ENCODE measurements at regions not wholly inside any gene's neighbourhood (a gene's known extent, or its start where the extent isn't known, plus 50 kb on each side); places are given as distances from the start of the nearest gene placed in this dataset.

DNA sequence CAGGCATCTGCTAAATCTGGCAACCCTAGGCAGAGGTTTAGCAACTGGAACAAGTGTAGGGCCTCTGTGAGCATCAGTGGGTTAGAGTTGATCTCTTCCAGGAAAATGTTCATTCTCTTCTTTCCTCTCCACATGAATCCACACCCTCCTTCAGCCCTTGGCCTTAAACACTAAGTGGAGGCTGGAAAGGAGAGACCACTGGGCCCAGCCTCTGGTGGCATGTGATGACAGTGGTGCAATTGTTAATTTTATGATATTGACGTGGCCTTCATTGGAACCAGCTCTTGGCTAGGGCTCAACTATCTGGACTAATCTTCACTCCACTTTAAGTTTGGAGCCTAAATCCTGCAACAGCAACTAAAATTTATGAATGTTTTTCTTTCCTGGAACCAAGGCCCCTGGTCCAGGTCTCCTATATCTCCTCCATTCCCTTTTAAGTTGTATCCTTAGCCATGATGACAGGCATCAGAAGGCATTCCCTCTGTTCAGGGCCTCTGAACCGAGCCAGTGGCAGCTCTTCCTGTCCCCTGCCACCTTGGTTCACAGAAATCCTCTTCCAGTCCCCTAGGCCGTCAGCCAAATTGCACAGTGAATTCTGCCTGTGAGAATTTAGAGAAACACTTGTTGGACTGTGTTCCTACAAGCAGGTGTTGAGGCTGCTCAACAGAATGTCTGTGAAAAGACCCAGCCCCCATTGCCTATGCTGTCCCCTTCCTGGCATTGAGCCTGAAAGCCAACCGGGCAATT, 132.2 kb downstream of the PSMG1 start:
- Histone ChIP-seq H3K27me3 (ENCODE audit: control insufficient read depth in 3 of 3, insufficient read depth in 3 of 3, low read length in 2 of 3) (no peaks in the 10 kb centered on the region), H3K36me3 (ENCODE audit: control insufficient read depth in 4 of 4, insufficient read depth in 4 of 4, low read length in 4 of 4) (no peaks in the 10 kb centered on the region), H3K27ac (ENCODE audit: low read depth in 1 of 2, low read length in 1 of 2) (peak overlapping the region; percentile 24 to 45), H3K4me1 (ENCODE audit: control insufficient read depth in 5 of 5, insufficient read depth in 5 of 5, low read length in 5 of 5) (peaks cover under 1 to 15% (median 12%) of the 10 kb centered on the region in 5 donors), H3K4me3 (no peak overlapping the region), H3K9ac (ENCODE audit: insufficient read depth in 1 of 2, low read length in 2 of 2) (no peak overlapping the region), H3K9me3 (ENCODE audit: control insufficient read depth in 4 of 4, insufficient read depth in 3 of 4, low read length in 3 of 4) (no peaks in the 10 kb centered on the region)
- DNase-seq (no peak), ATAC-seq (ENCODE audit: insufficient read depth, low FRiP score) (no peak)
- TF ChIP-seq, protein P1, sequence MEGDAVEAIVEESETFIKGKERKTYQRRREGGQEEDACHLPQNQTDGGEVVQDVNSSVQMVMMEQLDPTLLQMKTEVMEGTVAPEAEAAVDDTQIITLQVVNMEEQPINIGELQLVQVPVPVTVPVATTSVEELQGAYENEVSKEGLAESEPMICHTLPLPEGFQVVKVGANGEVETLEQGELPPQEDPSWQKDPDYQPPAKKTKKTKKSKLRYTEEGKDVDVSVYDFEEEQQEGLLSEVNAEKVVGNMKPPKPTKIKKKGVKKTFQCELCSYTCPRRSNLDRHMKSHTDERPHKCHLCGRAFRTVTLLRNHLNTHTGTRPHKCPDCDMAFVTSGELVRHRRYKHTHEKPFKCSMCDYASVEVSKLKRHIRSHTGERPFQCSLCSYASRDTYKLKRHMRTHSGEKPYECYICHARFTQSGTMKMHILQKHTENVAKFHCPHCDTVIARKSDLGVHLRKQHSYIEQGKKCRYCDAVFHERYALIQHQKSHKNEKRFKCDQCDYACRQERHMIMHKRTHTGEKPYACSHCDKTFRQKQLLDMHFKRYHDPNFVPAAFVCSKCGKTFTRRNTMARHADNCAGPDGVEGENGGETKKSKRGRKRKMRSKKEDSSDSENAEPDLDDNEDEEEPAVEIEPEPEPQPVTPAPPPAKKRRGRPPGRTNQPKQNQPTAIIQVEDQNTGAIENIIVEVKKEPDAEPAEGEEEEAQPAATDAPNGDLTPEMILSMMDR (IDR thresholded peaks at IDR 0.05; ENCODE audit: control extremely low read depth, extremely low read depth): no peak
- WGBS, 2 donors: 71 to 80% methylated on average over 4 of the region's 4 CpGs

DNA sequence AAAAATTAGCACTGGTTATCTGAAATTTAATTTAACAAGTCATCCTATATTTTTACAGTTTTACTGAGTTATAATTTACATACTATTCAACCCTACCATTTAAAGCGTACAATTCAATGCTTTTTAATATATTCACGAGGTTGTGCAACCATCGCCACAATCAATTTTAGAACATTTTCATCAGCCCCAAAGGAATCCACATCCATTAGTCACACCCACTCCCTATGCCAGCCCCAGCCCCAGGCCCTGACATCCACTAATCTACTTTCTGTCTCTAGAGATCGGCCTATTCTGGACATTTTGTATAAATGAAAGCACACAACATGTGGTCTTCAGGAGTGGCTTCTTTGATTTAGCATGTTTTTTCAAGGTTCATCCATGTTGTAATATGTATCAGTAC, 134.7 kb downstream of the PSMG1 start:
- peaks cover 0 to 14% (median 0%) of the 10 kb centered on the region in 5 donors for H3K4me1 ChIP-seq (ENCODE audit: control insufficient read depth in 5 of 5, insufficient read depth in 5 of 5, low read length in 5 of 5)
- H3K36me3 ChIP-seq (ENCODE audit: control insufficient read depth in 4 of 4, insufficient read depth in 4 of 4, low read length in 4 of 4): no peaks in the 10 kb centered on the region
- TF ChIP-seq, protein P1 (IDR thresholded peaks at IDR 0.05; ENCODE audit: control extremely low read depth, extremely low read depth): no peak
- ATAC-seq (ENCODE audit: insufficient read depth, low FRiP score): no peak
- H3K27me3 ChIP-seq (ENCODE audit: control insufficient read depth in 3 of 3, insufficient read depth in 3 of 3, low read length in 2 of 3): no peaks in the 10 kb centered on the region
- DNase-seq: no peak
- H3K9ac ChIP-seq (ENCODE audit: insufficient read depth in 1 of 2, low read length in 2 of 2): no peak overlapping the region
- no peak overlapping the region for H3K4me3 ChIP-seq
- WGBS, 2 donors: 98% methylated on average over 4 of the region's 4 CpGs
- H3K27ac ChIP-seq (ENCODE audit: low read depth in 1 of 2, low read length in 1 of 2): no peak overlapping the region
- H3K9me3 ChIP-seq (ENCODE audit: control insufficient read depth in 4 of 4, insufficient read depth in 3 of 4, low read length in 3 of 4): no peaks in the 10 kb centered on the region

DNA sequence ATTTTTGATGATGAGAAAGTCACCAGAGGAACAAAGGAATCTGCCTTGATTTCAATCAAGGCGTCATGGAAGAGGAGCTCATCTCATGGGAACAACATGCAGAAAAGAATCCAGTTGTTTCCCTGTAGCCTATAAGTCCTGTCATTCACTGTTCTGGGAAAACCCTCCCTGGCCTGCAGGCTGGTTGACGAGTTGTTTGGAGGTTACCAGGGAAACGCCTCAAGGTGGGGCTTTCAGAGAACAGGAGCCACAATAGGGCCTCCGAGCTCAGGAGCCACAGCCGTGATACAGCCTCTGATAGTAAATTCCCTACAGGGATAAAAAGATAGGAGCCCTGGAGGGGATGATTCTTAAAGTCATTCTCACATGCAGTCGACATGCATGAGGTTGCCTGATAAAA, 135.2 kb downstream of the PSMG1 start:
- peak; percentile 50 to 60 (median 56) for DNase-seq
- TF ChIP-seq, protein P1 (IDR thresholded peaks at IDR 0.05; ENCODE audit: control extremely low read depth, extremely low read depth): no peak
- H3K9me3 ChIP-seq (ENCODE audit: control insufficient read depth in 4 of 4, insufficient read depth in 3 of 4, low read length in 3 of 4): no peaks in the 10 kb centered on the region
- peaks cover 0 to 14% (median 0%) of the 10 kb centered on the region in 5 donors for H3K4me1 ChIP-seq (ENCODE audit: control insufficient read depth in 5 of 5, insufficient read depth in 5 of 5, low read length in 5 of 5)
- H3K27ac ChIP-seq (ENCODE audit: low read depth in 1 of 2, low read length in 1 of 2): no peak overlapping the region
- no peak overlapping the region for H3K4me3 ChIP-seq
- ATAC-seq (ENCODE audit: insufficient read depth, low FRiP score): no peak
- WGBS, 2 donors: 65 to 79% methylated on average over 6 of the region's 6 CpGs
- no peak overlapping the region for H3K9ac ChIP-seq (ENCODE audit: insufficient read depth in 1 of 2, low read length in 2 of 2)
- no peaks in the 10 kb centered on the region for H3K27me3 ChIP-seq (ENCODE audit: control insufficient read depth in 3 of 3, insufficient read depth in 3 of 3, low read length in 2 of 3)
- no peaks in the 10 kb centered on the region for H3K36me3 ChIP-seq (ENCODE audit: control insufficient read depth in 4 of 4, insufficient read depth in 4 of 4, low read length in 4 of 4)

Data from lung (tissue), 11 donors.